ENCODE measurements at regions not wholly inside any gene's neighbourhood (a gene's known extent, or its start where the extent isn't known, plus 50 kb on each side); places are given as distances from the start of the nearest gene placed in this dataset.

GRCh38 chr1:163863731-163864130 is 542.0 kb downstream of the NUF2 start:
- no peak for DNase-seq
- no peaks in the 10 kb centered on the region for H3K4me1 ChIP-seq (ENCODE audit: low read depth)
- no peak overlapping the region for H3K4me3 ChIP-seq
- H3K36me3 ChIP-seq (ENCODE audit: low read depth), result no peaks in the 10 kb centered on the region
- no peak for TF ChIP-seq CTCF (IDR thresholded peaks at IDR 0.05)
- ATAC-seq, result no peak
- intact Hi-C loops (cut with DNase I, micrococcal nuclease), result no loop called here
- no peaks in the 10 kb centered on the region for H3K9me3 ChIP-seq

GRCh38 chr1:163864207-163864606 is 542.5 kb downstream of the NUF2 start:
- no peaks in the 10 kb centered on the region for H3K36me3 ChIP-seq (ENCODE audit: low read depth)
- no peak for TF ChIP-seq CTCF (IDR thresholded peaks at IDR 0.05)
- H3K9me3 ChIP-seq, result no peaks in the 10 kb centered on the region
- intact Hi-C loops (cut with DNase I, micrococcal nuclease), result no loop called here
- H3K4me3 ChIP-seq, result no peak overlapping the region
- no peaks in the 10 kb centered on the region for H3K4me1 ChIP-seq (ENCODE audit: low read depth)
- DNase-seq (no peak), ATAC-seq (no peak)

- H3K36me3 ChIP-seq (ENCODE audit: low read depth), result no peaks in the 10 kb centered on the region
- intact Hi-C loops (cut with DNase I, micrococcal nuclease), result no loop called here
Observed at GRCh38 chr1:163866564-163866963, 544.8 kb downstream of the NUF2 start.

GRCh38 chr1:163870666-163871065 is 548.9 kb downstream of the NUF2 start:
- Histone ChIP-seq H3K9me3 (no peaks in the 10 kb centered on the region), H3K4me3 (no peak overlapping the region), H3K4me1 (ENCODE audit: low read depth) (no peaks in the 10 kb centered on the region), H3K36me3 (ENCODE audit: low read depth) (no peaks in the 10 kb centered on the region)
- TF ChIP-seq CTCF (IDR thresholded peaks at IDR 0.05), result no peak
- intact Hi-C loops (cut with DNase I, micrococcal nuclease), result no loop called here
- DNase-seq (no peak), ATAC-seq (no peak)

More at GRCh38 chr1:163866564-163866963, 544.8 kb downstream of the NUF2 start:
- Histone ChIP-seq H3K9me3 (no peaks in the 10 kb centered on the region), H3K4me3 (no peak overlapping the region), H3K4me1 (ENCODE audit: low read depth) (no peaks in the 10 kb centered on the region)
- ATAC-seq, result no peak
- TF ChIP-seq CTCF (IDR thresholded peaks at IDR 0.05), result no peak
- no peak for DNase-seq

- no peak overlapping the region for H3K4me3 ChIP-seq
- no peaks in the 10 kb centered on the region for H3K36me3 ChIP-seq (ENCODE audit: low read depth)
- no peak for ATAC-seq
- no peaks in the 10 kb centered on the region for H3K9me3 ChIP-seq
- TF ChIP-seq CTCF (IDR thresholded peaks at IDR 0.05), result no peak
- no peaks in the 10 kb centered on the region for H3K4me1 ChIP-seq (ENCODE audit: low read depth)
- intact Hi-C loops (cut with DNase I, micrococcal nuclease), result no loop called here
- DNase-seq, result no peak
Observed at GRCh38 chr1:163872067-163872466, 550.3 kb downstream of the NUF2 start.

GRCh38 chr1:163874070-163874469 is 552.3 kb downstream of the NUF2 start:
- Histone ChIP-seq H3K36me3 (ENCODE audit: low read depth) (no peaks in the 10 kb centered on the region), H3K4me3 (no peak overlapping the region), H3K4me1 (ENCODE audit: low read depth) (no peaks in the 10 kb centered on the region), H3K9me3 (no peaks in the 10 kb centered on the region)
- intact Hi-C loops (cut with DNase I, micrococcal nuclease), result no loop called here
- ATAC-seq, result no peak
- DNase-seq, result no peak
- TF ChIP-seq CTCF (IDR thresholded peaks at IDR 0.05), result no peak
